COLO668 (cell line): ENCODE measurements at regions not wholly inside any gene's neighbourhood (a gene's known extent, or its start where the extent isn't known, plus 50 kb on each side); places are given as distances from the start of the nearest gene placed in this dataset.
A peak's percentile ranks its signal among the peaks of the same experiment; 100 is the strongest.
"Not testable (repeated sequence)": the region's sequence is repeated elsewhere in the genome, so short reads cannot be mapped to it uniquely, and the experiment has no call there.

Experiments used
- DNase-seq: peaks from one replicate; lab custom pipeline; 2025; ENCODE audit not compliant: unreplicated experiment; lab: John Stamatoyannopoulos, UW

DNA sequence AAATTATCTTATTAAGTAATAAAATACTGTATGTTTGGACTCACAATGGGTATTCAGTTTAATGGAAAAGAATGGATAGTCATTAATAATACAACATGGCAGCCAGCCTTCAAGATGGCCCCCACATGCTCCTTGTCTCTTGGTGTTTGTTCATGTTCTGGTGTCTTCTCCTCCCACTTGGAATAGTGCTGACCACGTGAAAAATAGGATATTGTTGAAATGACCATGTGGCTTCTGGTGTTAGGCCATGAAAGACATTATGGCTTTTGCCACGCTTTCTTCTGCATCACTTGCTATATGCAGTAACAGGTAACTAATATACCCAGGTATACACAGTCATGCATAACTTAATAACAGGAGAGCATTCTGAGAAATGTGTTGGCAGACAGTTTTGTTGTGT, 341.0 kb downstream of the KCNJ2 start:
- DNase-seq, result no peak

- DNase-seq, result no peak
These were observed 348.5 kb downstream of the KCNJ2 start for GRCh38 chr17:70517816-70518215.

GRCh38 chr17:70519300-70519699, 350.0 kb downstream of the KCNJ2 start:
- no peak for DNase-seq

DNA sequence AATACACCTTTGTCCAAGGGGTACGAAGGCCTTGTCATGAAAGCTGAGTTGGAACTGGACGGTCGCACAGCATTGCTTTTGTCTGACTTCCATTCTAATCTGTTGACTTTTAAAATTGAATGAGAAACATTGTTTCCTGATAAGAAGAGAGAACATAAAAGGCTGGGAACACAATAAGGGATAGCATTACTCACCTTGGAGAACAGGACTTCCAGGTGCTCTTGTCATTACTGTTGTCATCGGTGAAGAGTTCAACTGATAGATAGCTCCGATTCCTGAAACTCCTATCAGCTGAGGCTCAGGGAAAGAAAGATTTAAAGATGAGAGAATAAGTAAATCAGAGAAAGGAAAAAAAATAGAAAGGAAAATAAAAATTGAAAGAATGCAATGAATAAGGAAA, 351.1 kb downstream of the KCNJ2 start:
- peak; percentile 13 for DNase-seq

- DNase-seq, result no peak
These were observed 351.6 kb downstream of the KCNJ2 start for GRCh38 chr17:70520956-70521355.

GRCh38 chr17:70521821-70522256, 352.5 kb downstream of the KCNJ2 start:
- peak; percentile 10 for DNase-seq

DNA sequence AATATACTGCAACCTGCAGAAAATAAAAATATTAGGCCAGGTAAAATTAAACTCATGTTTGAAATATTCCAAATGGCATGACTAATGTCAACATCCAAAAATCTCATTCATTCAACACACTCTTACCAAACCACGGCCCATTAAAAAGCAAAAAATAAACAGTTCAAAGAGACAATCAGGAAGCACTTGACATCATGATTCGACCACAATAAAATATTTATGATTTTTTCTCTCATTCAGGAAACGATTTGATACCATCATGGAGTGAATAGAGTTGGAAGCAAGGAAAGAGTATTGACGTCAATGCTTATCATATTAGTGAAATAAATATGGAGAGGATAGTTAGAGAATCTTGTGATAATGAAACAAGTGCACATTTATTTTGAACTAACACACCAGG, 354.1 kb downstream of the KCNJ2 start:
- DNase-seq, result no peak

DNA sequence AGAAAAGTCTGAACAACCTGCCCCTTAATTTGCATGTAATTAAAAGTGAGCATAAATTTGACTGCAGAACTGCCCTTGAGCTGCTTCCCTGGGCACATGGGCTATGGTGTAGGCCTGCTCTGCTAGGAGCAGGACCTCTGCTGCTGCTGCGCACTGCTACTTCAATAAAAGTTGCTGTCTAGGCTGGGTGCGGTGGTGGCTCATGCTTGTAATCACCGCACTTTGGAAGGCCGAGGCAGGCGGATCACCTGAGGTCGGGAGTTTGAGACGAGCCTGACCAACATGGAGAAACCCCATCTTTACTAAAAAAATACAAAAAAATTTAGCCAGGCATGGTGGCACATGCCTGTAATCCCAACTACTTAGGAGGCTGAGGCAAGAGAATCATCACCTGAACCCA, 355.7 kb downstream of the KCNJ2 start:
- not testable (repeated sequence) for DNase-seq

DNA sequence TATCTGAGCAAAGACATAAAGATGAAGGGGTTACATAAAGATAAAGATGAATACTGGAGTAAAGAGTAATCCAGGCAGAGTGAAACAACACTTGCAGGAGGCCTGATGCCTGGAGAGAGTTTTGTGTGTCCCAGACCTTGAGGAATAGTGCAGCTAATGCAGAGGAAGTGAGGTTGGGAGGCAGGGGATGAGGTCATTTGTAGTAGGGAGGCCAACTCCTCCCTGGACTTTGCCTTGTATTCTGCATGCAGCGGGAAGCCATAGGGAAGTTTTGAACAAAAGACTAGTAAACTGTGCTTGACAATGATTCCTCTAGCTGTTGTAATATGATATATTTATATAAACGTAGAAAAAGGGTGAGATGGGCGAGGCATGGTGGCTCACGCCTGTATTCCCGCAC, 356.6 kb downstream of the KCNJ2 start:
- peak; percentile 22 for DNase-seq

DNA sequence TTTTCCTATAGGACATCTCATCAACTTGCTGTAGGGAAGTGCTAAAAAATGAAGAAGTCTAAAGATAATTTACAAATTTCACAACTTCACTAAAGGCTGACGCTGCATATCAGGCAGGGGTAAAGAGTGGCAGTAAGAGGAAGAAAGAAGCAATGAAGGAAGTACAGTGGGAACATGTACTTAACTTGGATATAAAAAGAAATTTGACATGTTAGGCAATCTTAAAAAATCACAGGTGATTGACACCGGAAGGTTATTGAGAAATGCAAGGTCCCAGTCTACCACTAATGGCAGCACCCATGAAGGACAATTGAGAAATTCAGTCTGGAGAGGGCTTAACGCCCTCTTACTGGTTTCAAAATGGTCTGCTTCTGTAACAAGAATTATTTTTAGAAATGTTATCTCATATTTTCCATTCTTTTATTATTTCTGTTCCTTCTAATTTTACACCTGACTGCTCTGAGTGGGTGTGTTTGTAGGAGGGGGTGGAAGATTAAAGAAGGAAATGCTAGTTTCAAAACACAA, 358.1 kb downstream of the KCNJ2 start:
- DNase-seq, result no peak

DNA sequence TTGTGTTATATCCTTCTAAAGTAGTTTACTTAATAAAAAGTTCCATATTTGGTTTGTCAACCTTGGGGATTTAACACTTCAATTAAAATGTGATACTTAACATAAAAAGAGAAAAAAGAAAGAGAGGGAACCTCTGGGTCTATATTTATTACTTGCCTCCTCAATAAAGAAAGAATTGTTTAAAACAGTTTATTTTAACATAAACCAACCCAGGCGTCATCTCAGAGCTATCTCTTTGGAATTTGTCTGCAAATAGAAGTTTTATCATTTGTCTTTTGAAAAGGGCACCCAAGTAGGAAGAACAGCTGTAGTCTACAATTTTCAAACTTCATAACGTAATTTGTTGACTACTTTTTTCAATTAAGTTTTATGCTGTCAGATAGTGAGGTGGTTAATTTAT, 364.1 kb downstream of the KCNJ2 start:
- no peak for DNase-seq

DNA sequence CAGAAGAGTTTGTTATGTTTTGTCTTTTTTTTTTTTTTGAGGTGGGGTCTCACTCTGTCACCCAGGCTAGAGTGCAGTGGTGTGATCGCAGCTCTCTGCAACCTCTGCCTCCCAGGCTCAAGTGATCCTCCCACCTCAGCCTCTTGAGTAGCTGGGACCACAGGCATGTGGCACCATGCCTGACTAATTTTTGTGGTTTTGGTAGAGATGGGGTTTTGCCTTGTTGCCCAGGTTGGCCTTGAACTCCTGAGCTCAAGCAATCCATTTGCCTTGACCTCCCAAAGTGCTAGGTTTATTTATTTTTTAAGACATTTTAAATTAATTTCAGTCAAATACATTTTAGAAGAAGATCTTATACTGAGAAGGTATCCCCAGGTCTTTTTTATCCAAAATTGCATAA, 366.7 kb downstream of the KCNJ2 start:
- DNase-seq, result no peak

DNA sequence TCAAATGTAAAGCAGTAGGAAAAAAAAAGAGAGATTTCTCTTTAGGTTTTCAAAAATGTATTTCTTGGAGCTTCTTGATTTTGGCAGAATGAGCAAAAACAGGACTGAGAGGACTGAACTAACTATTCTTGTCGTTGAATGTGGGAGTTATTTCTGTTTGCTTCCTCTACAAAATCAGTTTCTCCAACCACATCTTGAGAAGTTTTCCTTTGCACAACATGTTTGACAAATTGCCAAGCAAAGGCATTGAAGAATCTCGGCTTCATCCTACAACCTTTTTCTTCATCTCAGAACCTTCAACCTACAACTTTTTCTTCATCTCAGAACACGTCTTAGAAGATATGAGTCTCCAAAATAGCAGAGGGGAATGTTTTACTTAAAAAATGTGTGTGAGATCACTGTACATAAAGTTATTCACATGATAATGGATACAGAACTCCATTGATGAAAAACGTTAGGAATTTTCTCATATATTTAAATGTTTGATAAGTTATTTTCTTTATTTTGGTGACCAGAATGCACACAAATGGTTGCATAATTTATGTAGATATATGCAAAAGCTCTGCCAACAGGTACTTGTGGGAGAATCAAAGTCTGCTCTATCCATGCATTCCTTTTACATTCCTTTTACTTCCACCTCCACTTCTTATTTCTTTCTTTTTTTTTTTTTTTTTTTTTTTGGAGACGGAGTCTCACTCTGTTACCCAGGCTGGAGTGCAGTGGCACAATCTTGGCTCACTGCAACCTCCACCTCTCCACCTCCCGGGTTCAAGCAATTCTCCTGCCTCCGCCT, 370.0 kb downstream of the KCNJ2 start:
- DNase-seq, result no peak

- no peak for DNase-seq
These were observed 373.5 kb downstream of the KCNJ2 start for GRCh38 chr17:70542876-70543275.

GRCh38 chr17:70544317-70544716, 375.0 kb downstream of the KCNJ2 start:
- no peak for DNase-seq

GRCh38 chr17:70552230-70552981, 383.1 kb downstream of the KCNJ2 start:
- DNase-seq, result peak; percentile 0

- no peak for DNase-seq
These were observed 383.6 kb downstream of the KCNJ2 start for GRCh38 chr17:70552982-70553334.

DNA sequence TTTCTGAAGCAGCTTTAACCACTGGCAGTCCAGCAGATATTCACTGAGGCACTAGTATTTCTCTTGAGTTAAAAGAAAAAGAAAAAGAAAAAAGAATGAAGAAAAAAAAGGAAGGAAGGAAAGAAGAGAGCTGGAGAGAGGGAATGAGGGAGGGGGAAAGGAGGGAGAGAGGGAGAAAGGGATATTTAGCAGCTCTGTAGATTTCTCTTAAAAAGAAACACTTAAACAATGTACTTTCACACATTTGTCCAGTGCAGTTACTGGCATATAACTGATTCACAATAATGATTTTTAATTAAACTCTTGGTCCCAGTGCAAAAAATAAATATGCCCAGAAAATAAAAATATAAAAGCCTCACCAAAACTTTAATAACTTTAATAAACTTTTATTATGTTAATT, 386.4 kb downstream of the KCNJ2 start:
- no peak for DNase-seq

GRCh38 chr17:70558821-70559220, 389.5 kb downstream of the KCNJ2 start:
- no peak for DNase-seq

- no peak for DNase-seq
These were observed 391.1 kb downstream of the KCNJ2 start for GRCh38 chr17:70560471-70560870.

DNA sequence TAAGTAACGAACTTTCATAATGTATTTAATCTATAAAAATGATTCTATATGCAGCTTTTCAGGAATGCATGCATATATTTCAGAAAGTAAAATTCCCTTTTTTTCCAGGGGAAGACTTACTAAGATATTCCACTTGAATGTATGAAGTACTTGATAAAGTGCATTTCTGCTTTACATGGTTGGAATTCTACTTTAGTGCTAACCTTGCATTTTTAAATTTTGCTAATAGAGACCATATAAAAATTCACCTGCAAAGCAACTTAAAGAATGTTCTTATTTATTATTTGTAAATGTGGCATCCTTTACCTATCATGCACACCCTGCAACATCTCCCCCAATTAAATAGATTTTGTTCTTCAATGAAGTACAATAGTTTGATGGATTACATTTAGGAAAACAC, 392.8 kb downstream of the KCNJ2 start:
- DNase-seq, result no peak

DNA sequence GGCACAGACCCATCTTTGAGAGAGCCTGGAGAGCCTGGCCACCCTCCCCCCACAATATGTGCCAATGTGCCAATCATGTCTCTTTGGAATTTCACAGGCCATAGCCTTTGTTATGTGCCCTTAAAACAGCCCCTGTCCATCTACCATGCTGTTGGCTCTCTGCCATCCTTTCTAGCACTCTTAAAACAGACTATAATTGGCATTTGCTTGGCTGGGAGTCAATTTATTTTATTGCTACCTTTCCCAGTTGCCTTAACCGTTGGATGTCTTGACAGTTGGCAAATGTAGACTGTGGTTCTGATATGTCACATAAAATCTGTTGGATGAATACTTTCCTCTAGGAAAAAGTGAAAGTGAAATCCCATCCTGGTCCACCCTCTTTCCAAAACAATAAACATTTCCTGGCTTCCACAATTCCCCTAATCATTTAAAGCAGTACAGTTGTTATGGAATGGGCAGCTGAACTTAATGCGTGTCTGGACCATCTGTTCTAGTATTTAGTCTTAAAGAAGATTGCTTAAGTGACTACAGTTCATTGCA, 394.0 kb downstream of the KCNJ2 start:
- DNase-seq, result peak; percentile 44
